ENCODE measurements at regions not wholly inside any gene's neighbourhood (a gene's known extent, or its start where the extent isn't known, plus 50 kb on each side); places are given as distances from the start of the nearest gene placed in this dataset.

GRCh38 chr17:12429116-12429515, 236.6 kb upstream of the MYOCD start:
- peaks cover 0 to 1% of the 10 kb centered on the region in 2 donors for H3K9me3 ChIP-seq (ENCODE audit: control insufficient read depth in 2 of 2, low read length in 2 of 2)
- no peak overlapping the region for H3K4me3 ChIP-seq (ENCODE audit: low read length in 2 of 2)
- H3K4me1 ChIP-seq (ENCODE audit: control insufficient read depth, insufficient read depth, low read length): peaks cover 6% of the 10 kb centered on the region
- H3K9ac ChIP-seq (ENCODE audit: low read length in 2 of 2): no peak overlapping the region
- no peaks in the 10 kb centered on the region for H3K36me3 ChIP-seq (ENCODE audit: control insufficient read depth in 2 of 2, insufficient read depth in 2 of 2, low read length in 2 of 2)
- H3K27me3 ChIP-seq (ENCODE audit: control insufficient read depth in 1 of 2, insufficient read depth in 2 of 2, low read length in 2 of 2): no peaks in the 10 kb centered on the region
- H3K27ac ChIP-seq (ENCODE audit: low read length): no peak overlapping the region

GRCh38 chr17:12431188-12431587, 234.5 kb upstream of the MYOCD start:
- Histone ChIP-seq H3K36me3 (ENCODE audit: control insufficient read depth in 2 of 2, insufficient read depth in 2 of 2, low read length in 2 of 2) (no peaks in the 10 kb centered on the region), H3K4me1 (ENCODE audit: control insufficient read depth, insufficient read depth, low read length) (peaks cover 6% of the 10 kb centered on the region), H3K4me3 (ENCODE audit: low read length in 2 of 2) (no peak overlapping the region), H3K27me3 (ENCODE audit: control insufficient read depth in 1 of 2, insufficient read depth in 2 of 2, low read length in 2 of 2) (no peaks in the 10 kb centered on the region), H3K27ac (ENCODE audit: low read length) (no peak overlapping the region), H3K9me3 (ENCODE audit: control insufficient read depth in 2 of 2, low read length in 2 of 2) (no peaks in the 10 kb centered on the region), H3K9ac (ENCODE audit: low read length in 2 of 2) (no peak overlapping the region)

GRCh38 chr17:12438212-12438611, 227.5 kb upstream of the MYOCD start:
- Histone ChIP-seq H3K4me3 (ENCODE audit: low read length in 2 of 2) (no peak overlapping the region), H3K9ac (ENCODE audit: low read length in 2 of 2) (no peak overlapping the region), H3K27ac (ENCODE audit: low read length) (no peak overlapping the region), H3K9me3 (ENCODE audit: control insufficient read depth in 2 of 2, low read length in 2 of 2) (no peaks in the 10 kb centered on the region), H3K4me1 (ENCODE audit: control insufficient read depth, insufficient read depth, low read length) (no peaks in the 10 kb centered on the region), H3K27me3 (ENCODE audit: control insufficient read depth in 1 of 2, insufficient read depth in 2 of 2, low read length in 2 of 2) (no peaks in the 10 kb centered on the region), H3K36me3 (ENCODE audit: control insufficient read depth in 2 of 2, insufficient read depth in 2 of 2, low read length in 2 of 2) (no peaks in the 10 kb centered on the region)

GRCh38 chr17:12438813-12439586, 226.7 kb upstream of the MYOCD start:
- H3K27me3 ChIP-seq (ENCODE audit: control insufficient read depth in 1 of 2, insufficient read depth in 2 of 2, low read length in 2 of 2): no peaks in the 10 kb centered on the region
- no peaks in the 10 kb centered on the region for H3K9me3 ChIP-seq (ENCODE audit: control insufficient read depth in 2 of 2, low read length in 2 of 2)
- H3K27ac ChIP-seq (ENCODE audit: low read length): no peak overlapping the region
- no peaks in the 10 kb centered on the region for H3K36me3 ChIP-seq (ENCODE audit: control insufficient read depth in 2 of 2, insufficient read depth in 2 of 2, low read length in 2 of 2)
- H3K4me1 ChIP-seq (ENCODE audit: control insufficient read depth, insufficient read depth, low read length): no peaks in the 10 kb centered on the region
- H3K4me3 ChIP-seq (ENCODE audit: low read length in 2 of 2): no peak overlapping the region
- no peak overlapping the region for H3K9ac ChIP-seq (ENCODE audit: low read length in 2 of 2)

- Histone ChIP-seq H3K4me1 (ENCODE audit: control insufficient read depth, insufficient read depth, low read length) (no peaks in the 10 kb centered on the region), H3K36me3 (ENCODE audit: control insufficient read depth in 2 of 2, insufficient read depth in 2 of 2, low read length in 2 of 2) (no peaks in the 10 kb centered on the region), H3K4me3 (ENCODE audit: low read length in 2 of 2) (no peak overlapping the region), H3K27ac (ENCODE audit: low read length) (no peak overlapping the region), H3K9ac (ENCODE audit: low read length in 2 of 2) (no peak overlapping the region), H3K9me3 (ENCODE audit: control insufficient read depth in 2 of 2, low read length in 2 of 2) (no peaks in the 10 kb centered on the region), H3K27me3 (ENCODE audit: control insufficient read depth in 1 of 2, insufficient read depth in 2 of 2, low read length in 2 of 2) (no peaks in the 10 kb centered on the region)
Observed at GRCh38 chr17:12445331-12445730, 220.4 kb upstream of the MYOCD start.

- Histone ChIP-seq H3K27ac (ENCODE audit: low read length) (no peak overlapping the region), H3K36me3 (ENCODE audit: control insufficient read depth in 2 of 2, insufficient read depth in 2 of 2, low read length in 2 of 2) (no peaks in the 10 kb centered on the region), H3K9ac (ENCODE audit: low read length in 2 of 2) (no peak overlapping the region), H3K9me3 (ENCODE audit: control insufficient read depth in 2 of 2, low read length in 2 of 2) (peaks cover 0 to 3% of the 10 kb centered on the region in 2 donors), H3K27me3 (ENCODE audit: control insufficient read depth in 1 of 2, insufficient read depth in 2 of 2, low read length in 2 of 2) (no peaks in the 10 kb centered on the region), H3K4me1 (ENCODE audit: control insufficient read depth, insufficient read depth, low read length) (no peaks in the 10 kb centered on the region), H3K4me3 (ENCODE audit: low read length in 2 of 2) (no peak overlapping the region)
Observed at GRCh38 chr17:12457493-12457892, 208.2 kb upstream of the MYOCD start.

- H3K4me3 ChIP-seq (ENCODE audit: low read length in 2 of 2): no peak overlapping the region
Observed at GRCh38 chr17:12459736-12460135, 206.0 kb upstream of the MYOCD start.

GRCh38 chr17:12463102-12463501, 202.6 kb upstream of the MYOCD start:
- Histone ChIP-seq H3K36me3 (ENCODE audit: control insufficient read depth in 2 of 2, insufficient read depth in 2 of 2, low read length in 2 of 2) (no peaks in the 10 kb centered on the region), H3K27me3 (ENCODE audit: control insufficient read depth in 1 of 2, insufficient read depth in 2 of 2, low read length in 2 of 2) (no peaks in the 10 kb centered on the region), H3K4me3 (ENCODE audit: low read length in 2 of 2) (no peak overlapping the region), H3K9me3 (ENCODE audit: control insufficient read depth in 2 of 2, low read length in 2 of 2) (peaks cover 0 to 3% of the 10 kb centered on the region in 2 donors), H3K4me1 (ENCODE audit: control insufficient read depth, insufficient read depth, low read length) (peaks cover 8% of the 10 kb centered on the region), H3K9ac (ENCODE audit: low read length in 2 of 2) (no peak overlapping the region), H3K27ac (ENCODE audit: low read length) (peak overlapping the region; percentile 25)

More at GRCh38 chr17:12459736-12460135, 206.0 kb upstream of the MYOCD start:
- H3K27me3 ChIP-seq (ENCODE audit: control insufficient read depth in 1 of 2, insufficient read depth in 2 of 2, low read length in 2 of 2): no peaks in the 10 kb centered on the region
- no peak overlapping the region for H3K27ac ChIP-seq (ENCODE audit: low read length)
- H3K4me1 ChIP-seq (ENCODE audit: control insufficient read depth, insufficient read depth, low read length): no peaks in the 10 kb centered on the region
- peaks cover 0 to 3% of the 10 kb centered on the region in 2 donors for H3K9me3 ChIP-seq (ENCODE audit: control insufficient read depth in 2 of 2, low read length in 2 of 2)
- no peak overlapping the region for H3K9ac ChIP-seq (ENCODE audit: low read length in 2 of 2)
- no peaks in the 10 kb centered on the region for H3K36me3 ChIP-seq (ENCODE audit: control insufficient read depth in 2 of 2, insufficient read depth in 2 of 2, low read length in 2 of 2)

GRCh38 chr17:12472252-12473173, 193.2 kb upstream of the MYOCD start:
- Histone ChIP-seq H3K9ac (ENCODE audit: low read length in 2 of 2) (no peak overlapping the region), H3K27me3 (ENCODE audit: control insufficient read depth in 1 of 2, insufficient read depth in 2 of 2, low read length in 2 of 2) (no peaks in the 10 kb centered on the region), H3K27ac (ENCODE audit: low read length) (peak overlapping the region; percentile 73), H3K9me3 (ENCODE audit: control insufficient read depth in 2 of 2, low read length in 2 of 2) (no peaks in the 10 kb centered on the region), H3K4me3 (ENCODE audit: low read length in 2 of 2) (peak overlapping the region in 1 of 2 donors; percentile 8), H3K36me3 (ENCODE audit: control insufficient read depth in 2 of 2, insufficient read depth in 2 of 2, low read length in 2 of 2) (no peaks in the 10 kb centered on the region), H3K4me1 (ENCODE audit: control insufficient read depth, insufficient read depth, low read length) (peaks cover 23% of the 10 kb centered on the region)

GRCh38 chr17:12478311-12478710, 187.4 kb upstream of the MYOCD start:
- H3K9ac ChIP-seq (ENCODE audit: low read length in 2 of 2): no peak overlapping the region
- no peaks in the 10 kb centered on the region for H3K36me3 ChIP-seq (ENCODE audit: control insufficient read depth in 2 of 2, insufficient read depth in 2 of 2, low read length in 2 of 2)
- no peaks in the 10 kb centered on the region for H3K4me1 ChIP-seq (ENCODE audit: control insufficient read depth, insufficient read depth, low read length)
- H3K4me3 ChIP-seq (ENCODE audit: low read length in 2 of 2): no peak overlapping the region
- H3K9me3 ChIP-seq (ENCODE audit: control insufficient read depth in 2 of 2, low read length in 2 of 2): no peaks in the 10 kb centered on the region
- no peaks in the 10 kb centered on the region for H3K27me3 ChIP-seq (ENCODE audit: control insufficient read depth in 1 of 2, insufficient read depth in 2 of 2, low read length in 2 of 2)
- no peak overlapping the region for H3K27ac ChIP-seq (ENCODE audit: low read length)
